T-helper 2 cell treated with Interferon-gamma antibody and Interleukin-4, amounts not matched to agents 100 ng/mL and 5 ng/mL, for 36 hours (primary cell): ENCODE measurements at regions not wholly inside any gene's neighbourhood (a gene's known extent, or its start where the extent isn't known, plus 50 kb on each side); places are given as distances from the start of the nearest gene placed in this dataset.

Experiments
- intact Hi-C: fragments of 100-400 bp; cut with micrococcal nuclease; formaldehyde crosslinking; loops from one replicate; pipeline ENCODE4 v1.15.1; 2023

- intact Hi-C loops = no loop called here
These were observed 112.8 kb upstream of the PSMD7 start for GRCh38 chr16:74183601-74184360.

- intact Hi-C loops = no loop called here
These were observed 126.8 kb upstream of the PSMD7 start for GRCh38 chr16:74169687-74170376.

DNA sequence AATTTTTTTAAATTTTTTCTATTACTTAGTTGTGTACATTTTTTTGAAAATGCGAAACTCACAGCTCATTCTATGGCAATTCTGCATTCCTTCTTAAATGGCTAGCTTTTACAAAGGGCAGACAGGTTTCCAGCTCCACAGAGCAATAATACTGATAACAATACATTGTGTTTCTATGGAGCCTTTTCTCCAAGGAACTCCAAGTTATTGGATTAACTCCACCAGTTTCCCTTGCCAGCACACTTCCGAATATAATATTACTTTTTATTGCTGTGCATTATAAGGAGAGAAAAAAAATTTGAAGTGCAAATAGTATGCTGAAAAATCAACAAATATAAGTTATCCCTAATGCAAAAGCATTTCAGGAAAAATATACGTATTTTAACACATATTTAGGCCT lies 127.5 kb upstream of the PSMD7 start:
- intact Hi-C loops = no loop called here

DNA sequence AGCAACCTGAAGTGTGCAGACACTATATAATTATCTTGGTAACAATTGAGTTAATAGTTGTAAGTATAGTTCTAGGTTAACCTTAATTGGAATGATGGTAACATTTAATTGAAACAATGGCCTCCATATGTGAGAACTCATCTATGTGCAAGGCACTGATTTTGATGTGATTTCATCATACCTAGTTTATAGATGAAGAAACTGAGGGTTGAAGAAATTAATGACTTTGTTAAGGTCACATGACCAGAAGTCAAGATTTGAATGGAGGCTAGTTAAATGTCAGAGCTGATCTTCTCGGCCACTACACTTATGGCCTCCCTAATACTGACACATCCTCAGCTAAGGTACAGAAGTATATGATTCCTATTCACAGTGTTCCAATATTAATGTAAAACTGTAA lies 128.2 kb upstream of the PSMD7 start:
- intact Hi-C loops = no loop called here

DNA sequence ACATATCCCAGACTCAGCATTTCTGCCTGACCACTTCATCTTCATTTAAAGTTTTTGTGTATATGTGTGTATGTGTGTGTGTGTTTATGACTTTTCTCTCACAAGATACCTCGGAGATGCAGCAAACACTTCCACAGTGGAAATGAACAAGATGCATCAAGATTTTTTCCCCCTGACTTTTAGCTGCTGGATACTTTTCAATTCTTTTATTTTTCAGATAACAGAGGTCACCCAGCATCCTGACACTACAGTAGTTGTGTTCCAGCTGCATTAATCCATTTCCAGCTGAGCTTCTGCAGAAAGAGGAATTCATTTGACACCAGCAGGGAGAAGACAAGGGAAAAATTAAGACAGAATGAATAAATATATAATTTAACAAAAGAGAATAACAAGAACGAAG lies 130.2 kb upstream of the PSMD7 start:
- intact Hi-C loops = no loop called here

DNA sequence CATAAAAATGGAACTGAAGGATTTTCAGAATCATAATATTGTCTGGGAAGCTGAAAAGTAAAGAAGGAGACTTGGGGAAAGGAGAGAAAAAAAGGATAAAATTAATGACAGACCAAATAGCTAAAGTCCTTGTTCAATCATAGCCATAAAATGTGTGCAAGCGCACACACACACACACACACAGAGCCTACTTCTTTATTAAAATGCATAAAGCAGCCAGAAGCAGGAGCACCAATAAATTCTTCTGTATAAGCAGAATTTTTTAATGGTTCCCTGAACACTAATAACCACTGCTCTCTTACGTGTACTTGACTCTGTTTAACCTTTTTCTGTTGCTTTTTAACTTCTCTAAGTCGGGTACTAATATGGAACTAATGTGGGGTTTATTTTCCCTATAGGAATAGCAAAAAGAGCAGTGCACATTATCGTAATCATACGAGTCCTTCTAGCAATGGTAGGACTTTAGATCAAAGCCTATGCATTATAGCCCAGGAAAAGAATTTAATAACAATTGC lies 131.0 kb upstream of the PSMD7 start:
- intact Hi-C loops = no loop called here

DNA sequence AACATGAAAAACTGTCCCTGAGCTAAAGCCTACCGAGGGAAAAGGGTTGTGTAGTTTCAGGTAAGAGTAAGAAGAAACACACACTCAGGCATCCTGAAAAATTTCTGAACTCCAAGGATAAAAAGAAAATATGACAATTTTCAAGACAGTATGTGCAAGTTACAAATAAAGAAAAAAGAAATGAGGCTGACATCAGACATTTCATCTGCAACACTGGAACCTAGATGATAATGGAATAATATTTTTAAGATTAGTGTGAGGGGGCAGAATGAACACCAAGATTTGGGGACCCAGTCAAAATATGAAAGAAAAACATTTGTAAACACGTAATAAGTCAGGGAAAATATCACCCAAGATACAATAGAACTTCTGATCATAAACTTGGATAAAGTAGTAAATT lies 135.9 kb upstream of the PSMD7 start:
- intact Hi-C loops = no loop called here

DNA sequence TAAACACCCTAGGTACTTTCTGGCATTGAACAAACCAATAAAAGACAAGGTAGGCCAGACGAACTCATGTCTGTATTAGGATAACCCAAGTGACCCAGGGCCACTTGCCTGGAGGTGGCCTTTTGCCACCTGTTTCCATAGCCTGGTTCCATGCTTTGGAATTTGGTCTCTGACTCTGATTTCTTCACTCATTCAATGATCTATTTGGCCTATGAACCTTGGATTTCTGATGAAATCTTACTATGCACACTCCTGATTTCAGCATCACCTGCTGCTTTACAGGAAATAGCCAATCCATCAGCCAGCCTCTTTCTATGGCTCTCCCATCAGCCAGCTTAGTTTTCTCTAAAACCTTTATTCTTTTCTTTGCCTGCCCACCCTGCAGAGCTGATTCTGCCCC lies 142.8 kb upstream of the PSMD7 start:
- intact Hi-C loops = no loop called here

DNA sequence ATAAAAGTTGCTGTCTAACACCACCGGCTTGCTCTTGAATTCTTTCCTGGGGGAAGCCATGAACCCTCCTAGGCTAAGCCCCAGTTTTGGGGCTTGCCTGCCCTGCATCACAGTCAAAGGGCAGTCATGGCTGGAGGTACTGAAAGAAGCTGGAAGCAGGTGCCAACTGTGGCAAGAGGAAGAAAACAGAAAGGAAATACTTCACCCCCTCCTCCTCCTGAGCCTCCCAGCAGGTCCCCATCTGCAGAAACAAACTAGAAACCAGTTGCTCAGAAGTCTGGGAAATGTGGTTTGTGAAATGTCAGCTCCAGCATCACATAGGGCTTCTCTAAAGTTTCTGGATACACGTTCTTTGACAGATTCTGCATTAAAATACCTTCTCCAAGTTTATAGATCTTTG lies 150.0 kb upstream of the PSMD7 start:
- intact Hi-C loops = no loop called here

DNA sequence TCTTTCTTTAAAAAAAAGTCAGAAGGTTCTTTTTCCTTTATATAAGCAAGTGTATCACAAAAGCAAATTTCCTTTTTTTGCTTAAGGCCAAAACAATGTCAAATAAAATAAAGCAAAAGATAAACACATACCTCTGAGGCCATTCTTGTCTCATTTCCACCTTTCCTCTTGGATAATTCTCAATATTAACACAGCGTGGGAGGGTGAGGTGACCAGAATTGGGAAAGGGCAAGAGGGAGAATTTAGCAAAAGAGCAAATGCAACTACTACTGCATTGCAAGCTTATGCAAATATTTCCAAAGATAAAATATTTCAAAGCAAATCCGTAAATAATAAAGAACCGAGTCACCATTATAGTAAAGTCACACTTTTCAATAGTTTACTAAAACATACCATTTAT lies 153.4 kb upstream of the PSMD7 start:
- intact Hi-C loops = no loop called here

DNA sequence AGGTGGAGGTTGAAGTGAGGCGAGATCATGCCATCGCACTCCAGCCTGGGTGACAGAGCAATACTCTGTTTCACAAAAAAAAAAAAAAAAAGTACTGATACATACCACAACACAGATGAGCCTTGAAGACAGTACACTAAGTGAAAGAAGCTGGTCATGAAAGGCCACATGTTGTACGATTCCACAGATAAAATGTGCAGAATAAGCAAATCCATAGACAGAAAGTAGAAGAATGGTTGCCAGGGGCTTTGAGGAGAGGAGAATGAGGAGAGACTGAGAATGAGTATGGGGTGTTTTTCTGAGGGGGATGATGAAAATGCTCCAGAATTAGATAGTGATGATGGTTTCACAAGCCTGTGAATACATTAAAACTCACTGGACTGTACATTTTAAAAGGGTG lies 155.6 kb upstream of the PSMD7 start:
- intact Hi-C loops = no loop called here

DNA sequence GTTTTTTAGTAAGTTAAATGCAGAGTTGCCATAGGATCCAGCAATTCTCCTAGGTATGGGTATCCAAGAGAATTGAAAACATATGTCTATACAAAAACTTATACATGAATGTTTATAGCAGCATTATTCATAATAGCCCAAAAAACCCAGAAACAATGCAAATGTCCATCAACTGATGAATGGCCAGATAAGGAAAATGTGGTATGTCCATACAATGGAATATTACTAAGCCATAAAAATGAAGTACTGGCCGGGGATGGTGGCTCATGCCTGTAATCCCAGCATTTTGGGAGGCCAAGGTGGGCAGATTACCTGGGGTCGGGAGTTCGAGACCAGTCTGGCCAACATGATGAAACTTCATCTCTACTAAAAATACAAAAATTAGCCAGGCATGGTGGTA lies 156.1 kb upstream of the PSMD7 start:
- intact Hi-C loops = no loop called here

GRCh38 chr16:74123826-74124225 lies 172.8 kb upstream of the PSMD7 start:
- intact Hi-C loops = no loop called here

DNA sequence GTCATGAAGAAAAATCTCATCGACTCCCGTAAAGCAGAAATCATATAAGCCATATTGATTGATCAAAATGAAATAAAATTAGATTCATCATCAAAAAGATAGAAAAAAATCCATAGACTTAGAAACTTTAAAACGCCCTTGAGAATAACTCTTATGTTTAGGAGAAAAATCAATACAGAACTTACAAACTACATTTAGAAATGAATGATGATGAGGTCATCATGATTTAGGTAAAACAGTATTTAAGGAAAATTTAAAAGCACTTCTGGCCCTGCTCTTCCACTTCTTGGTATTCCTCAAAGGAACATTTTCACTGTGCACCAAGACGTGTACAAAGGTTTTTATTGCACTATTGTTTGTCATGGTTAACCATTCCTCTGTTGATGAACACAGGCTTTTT lies 173.4 kb upstream of the PSMD7 start:
- intact Hi-C loops = no loop called here

DNA sequence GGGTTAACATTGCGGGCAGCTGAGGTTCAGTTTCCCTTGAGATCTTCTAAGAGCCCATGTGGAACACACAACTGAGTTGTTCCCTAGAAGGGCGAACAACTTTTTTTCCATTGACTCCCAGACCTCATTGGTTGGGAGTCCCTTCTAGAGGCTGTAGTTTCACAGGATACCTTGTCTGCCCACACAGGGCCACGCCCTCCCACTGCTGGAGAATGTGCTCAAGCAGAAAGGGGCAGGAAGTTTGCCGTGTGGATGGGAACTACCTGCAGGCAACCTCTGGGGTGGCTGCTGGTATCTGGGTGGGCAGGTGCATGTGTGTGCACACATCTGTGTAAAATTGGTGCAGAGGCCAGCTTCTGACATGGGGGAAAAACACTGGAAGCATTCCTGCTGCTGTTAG lies 178.8 kb upstream of the PSMD7 start:
- intact Hi-C loops = no loop called here

- intact Hi-C loops = no loop called here
These were observed 183.1 kb upstream of the PSMD7 start for GRCh38 chr16:74113545-74113944.

GRCh38 chr16:74111456-74111982 lies 185.1 kb upstream of the PSMD7 start:
- intact Hi-C loops = no loop called here

DNA sequence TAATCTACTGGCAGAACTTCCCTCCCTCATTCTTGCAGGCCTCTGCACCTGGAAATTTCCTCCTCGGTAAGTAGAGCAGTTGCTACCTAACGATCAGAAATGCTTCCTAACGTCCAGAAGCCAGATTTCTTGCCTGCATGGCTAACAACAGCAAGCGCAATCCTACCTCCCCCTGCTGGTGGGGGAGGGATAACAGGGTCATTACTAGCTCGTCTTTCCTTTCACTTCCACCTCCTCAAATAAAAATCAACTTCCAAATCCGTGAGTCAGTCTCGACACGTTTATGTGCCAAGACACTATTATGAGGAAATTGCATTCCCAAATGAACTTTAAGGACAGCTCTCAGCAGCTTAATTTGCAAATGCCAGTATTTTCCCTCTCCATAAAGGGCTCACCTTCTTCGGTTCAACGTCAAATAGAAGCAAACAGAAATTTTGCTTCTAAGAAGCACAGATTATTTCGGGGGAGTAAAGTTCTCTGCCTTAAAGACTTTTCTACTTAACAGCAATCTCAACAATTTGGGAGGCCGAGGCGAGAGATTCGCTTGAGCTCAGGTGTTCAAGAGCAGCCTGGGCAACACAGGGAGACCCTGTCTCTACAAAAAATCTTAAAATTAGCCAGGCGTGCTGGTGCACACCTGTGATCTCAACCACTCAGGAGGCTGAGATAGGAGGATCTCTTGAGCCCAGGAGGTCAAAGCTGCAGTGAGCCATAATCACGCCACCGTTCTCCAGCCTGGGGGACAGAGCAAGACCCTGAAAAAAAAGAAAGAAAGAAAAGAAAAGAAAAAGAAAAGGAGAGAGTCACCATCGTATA lies 188.6 kb upstream of the PSMD7 start:
- intact Hi-C loops = no loop called here

GRCh38 chr16:74104022-74104421 lies 192.6 kb upstream of the PSMD7 start:
- intact Hi-C loops = no loop called here

GRCh38 chr16:74101379-74102137 lies 195.1 kb upstream of the PSMD7 start:
- intact Hi-C loops = no loop called here
